AG09309 (cell line): ENCODE measurements at regions not wholly inside any gene's neighbourhood (a gene's known extent, or its start where the extent isn't known, plus 50 kb on each side); places are given as distances from the start of the nearest gene placed in this dataset.
"Not testable (repeated sequence)": the region's sequence is repeated elsewhere in the genome, so short reads cannot be mapped to it uniquely, and the experiment has no call there.

Experiments
- DNase-seq: peaks from one replicate; pipeline ENCODE4 v3.0.0-alpha.2; 2010; ENCODE audit warnings: low read depth
- H3K4me3 ChIP-seq: 2 replicates; pipeline ENCODE4 v1.5.1; 2011; ENCODE audit warnings: mild to moderate bottlenecking, low read depth, low read length, moderate library complexity; ENCODE audit not compliant: control insufficient read depth
- TF ChIP-seq, protein P1 (sequence below): IDR thresholded peaks from 2 replicates; pipeline ENCODE4 v1.5.1; 2011; ENCODE audit warnings: mild to moderate bottlenecking, low read depth, low read length, inconsistent platforms; ENCODE audit not compliant: insufficient read depth, control insufficient read depth; ENCODE audit errors: missing control alignments

DNA sequence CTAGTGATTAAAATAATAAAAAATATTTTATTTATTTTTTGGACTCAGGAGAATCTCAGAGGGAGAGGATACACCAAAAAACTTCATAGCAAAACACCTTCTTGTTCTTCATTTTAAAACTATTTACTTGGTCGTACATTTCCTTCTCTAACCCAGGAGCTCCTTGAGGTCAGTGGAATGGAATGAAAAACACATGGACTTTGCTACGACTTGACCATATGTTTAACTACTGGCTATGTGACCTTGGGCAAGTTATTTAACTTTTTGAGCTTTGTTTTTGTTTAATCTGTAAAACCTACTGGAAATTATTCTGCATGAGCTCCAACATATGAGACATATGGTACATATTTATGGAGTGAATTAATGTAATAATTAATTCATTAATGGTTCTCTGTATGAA, 1005.5 kb upstream of the CITED2 start:
- TF ChIP-seq, protein P1, sequence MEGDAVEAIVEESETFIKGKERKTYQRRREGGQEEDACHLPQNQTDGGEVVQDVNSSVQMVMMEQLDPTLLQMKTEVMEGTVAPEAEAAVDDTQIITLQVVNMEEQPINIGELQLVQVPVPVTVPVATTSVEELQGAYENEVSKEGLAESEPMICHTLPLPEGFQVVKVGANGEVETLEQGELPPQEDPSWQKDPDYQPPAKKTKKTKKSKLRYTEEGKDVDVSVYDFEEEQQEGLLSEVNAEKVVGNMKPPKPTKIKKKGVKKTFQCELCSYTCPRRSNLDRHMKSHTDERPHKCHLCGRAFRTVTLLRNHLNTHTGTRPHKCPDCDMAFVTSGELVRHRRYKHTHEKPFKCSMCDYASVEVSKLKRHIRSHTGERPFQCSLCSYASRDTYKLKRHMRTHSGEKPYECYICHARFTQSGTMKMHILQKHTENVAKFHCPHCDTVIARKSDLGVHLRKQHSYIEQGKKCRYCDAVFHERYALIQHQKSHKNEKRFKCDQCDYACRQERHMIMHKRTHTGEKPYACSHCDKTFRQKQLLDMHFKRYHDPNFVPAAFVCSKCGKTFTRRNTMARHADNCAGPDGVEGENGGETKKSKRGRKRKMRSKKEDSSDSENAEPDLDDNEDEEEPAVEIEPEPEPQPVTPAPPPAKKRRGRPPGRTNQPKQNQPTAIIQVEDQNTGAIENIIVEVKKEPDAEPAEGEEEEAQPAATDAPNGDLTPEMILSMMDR = no peak
- H3K4me3 ChIP-seq = no peak overlapping the region
- no peak for DNase-seq

DNA sequence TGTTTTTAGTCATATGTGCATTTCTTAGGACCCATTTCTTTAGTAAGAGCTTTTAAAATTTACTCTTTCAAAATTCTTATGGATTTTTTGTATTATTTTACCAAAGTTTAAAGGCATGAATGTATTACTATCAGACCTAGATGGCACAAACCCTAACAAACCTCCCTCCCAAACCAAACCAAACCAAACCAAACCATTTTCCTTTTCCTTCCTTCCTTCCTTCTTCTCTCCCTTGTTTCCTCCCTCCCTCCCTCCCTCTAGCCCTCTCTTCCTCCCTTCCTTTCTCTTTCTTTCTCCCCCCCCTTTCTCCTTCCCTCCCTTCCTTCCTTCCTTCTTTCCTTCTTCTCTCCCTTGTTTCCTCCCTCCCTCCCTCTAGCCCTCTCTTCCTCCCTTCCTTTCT, 1001.8 kb upstream of the CITED2 start:
- TF ChIP-seq, protein P1 = no peak
- DNase-seq = no peak
- no peak overlapping the region for H3K4me3 ChIP-seq

DNA sequence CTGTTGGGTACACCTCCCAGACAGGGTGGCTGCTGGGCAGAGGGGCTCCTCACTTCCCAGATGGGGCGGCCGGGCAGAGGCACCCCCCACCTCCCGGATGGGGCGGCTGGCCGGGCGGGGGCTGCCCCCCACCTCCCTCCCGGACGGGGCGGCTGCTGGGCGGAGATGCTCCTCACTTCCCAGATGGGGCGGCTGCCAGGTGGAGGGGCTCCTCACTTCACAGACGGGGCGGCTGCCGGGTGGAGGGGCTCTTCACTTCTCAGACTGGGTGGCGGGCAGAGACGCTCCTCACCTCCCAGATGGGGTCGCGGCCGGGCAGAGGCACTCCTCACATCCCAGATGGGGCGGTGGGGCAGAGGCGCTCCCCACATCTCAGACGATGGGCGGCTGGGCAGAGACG, 999.3 kb upstream of the CITED2 start:
- not testable (repeated sequence) for DNase-seq, H3K4me3 ChIP-seq

DNA sequence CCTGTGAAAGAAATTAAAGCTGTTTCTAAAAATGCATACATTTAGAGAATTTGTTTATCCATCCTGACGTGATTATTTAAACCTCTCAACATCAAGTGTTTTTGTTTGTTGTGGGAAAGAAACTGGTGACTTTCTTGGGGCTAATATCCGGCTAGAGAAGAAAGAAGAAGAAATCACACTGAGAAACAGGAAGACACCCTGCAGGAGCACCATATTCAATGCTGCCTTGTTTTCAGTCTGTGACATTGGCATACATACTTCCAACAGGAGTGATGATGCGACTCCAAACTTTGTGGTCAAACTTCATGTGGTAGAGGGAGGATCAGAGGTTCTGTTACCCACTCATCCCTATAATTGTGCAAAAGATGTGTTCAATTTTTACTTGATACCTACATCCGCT, 997.6 kb upstream of the CITED2 start:
- TF ChIP-seq, protein P1 = no peak
- no peak for DNase-seq
- H3K4me3 ChIP-seq = no peak overlapping the region

DNA sequence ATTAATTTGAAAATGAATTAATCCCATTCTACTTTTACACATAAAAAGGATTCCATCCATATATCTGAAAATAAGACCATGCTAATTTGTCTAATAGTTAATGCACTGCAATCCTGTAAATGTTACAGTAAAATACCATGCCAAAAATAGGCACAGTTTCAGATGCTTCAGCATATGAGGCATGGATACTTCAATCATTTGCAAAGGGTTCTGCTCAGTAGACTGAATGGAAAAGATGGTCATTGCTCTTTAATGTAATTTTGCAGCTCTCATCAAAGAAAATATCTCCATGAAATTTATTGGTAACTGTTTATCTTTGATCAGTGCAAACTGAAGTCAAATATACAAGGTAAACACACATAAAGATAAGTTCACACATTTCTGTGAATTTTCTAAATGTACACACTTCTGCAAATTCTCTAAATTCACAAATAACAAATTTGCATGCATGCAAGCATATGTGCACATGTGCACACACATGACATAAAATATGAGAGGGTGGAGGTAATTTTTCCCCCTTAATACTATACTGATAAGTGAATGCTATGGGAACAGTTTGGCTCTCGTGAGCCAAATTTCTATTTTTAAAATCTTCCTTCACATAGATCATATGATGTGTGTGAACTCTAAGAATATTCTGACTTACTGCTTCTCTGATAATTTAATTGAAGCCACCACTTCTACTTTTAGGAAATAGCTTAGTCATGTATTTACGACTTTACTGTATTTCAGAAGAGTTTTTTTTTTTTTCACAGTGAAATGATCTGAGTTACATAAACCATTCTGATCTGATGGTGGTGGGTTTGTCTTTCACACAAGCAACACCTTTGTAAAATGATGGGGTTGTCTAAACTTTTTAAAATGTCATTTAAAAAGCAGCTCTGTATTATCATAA, 996.8 kb upstream of the CITED2 start:
- no peak for DNase-seq
- no peak overlapping the region for H3K4me3 ChIP-seq
- TF ChIP-seq, protein P1 = no peak

DNA sequence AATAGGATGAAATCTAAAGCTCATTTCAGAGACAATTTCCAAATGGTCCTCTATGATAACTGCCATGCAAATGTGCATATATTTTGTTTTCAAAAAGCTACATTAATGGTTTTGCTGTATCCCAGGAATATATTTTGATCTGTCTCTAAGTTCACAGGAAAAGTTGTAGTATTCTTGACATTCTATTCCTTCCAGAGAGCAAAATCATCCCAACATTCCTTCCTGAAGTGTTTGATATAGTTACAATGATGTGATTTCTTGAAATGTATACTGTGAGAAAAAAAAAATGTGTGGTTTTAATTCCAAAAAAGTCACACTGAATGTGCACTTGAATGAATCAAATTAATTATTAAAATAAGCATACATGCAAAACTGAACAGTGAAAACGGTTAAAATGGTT, 996.0 kb upstream of the CITED2 start:
- no peak overlapping the region for H3K4me3 ChIP-seq

DNA sequence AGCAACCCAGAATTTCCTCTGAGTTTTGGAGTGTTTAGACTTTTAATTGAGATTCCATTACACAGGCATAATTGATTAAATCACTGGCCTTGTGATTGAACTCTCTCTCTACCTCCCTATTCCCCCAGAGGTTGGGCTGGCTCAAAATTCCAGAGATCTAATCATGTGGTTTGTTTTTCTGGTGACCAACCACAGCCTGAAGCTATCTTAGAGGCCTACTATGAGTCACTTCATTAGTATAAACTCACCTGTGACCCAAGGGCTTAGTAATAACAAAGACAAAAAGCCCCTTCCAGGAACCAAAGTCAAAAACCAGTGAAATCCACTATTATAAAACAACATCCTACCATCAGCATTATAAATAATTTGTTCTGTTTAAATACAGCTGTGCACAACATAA, 992.5 kb upstream of the CITED2 start:
- TF ChIP-seq, protein P1 = no peak
- DNase-seq = no peak
- H3K4me3 ChIP-seq = no peak overlapping the region

More for the DNA sequence above, 996.0 kb upstream of the CITED2 start:
- no peak for DNase-seq
- TF ChIP-seq, protein P1 = no peak
